ENCODE measurements at regions not wholly inside any gene's neighbourhood (a gene's known extent, or its start where the extent isn't known, plus 50 kb on each side); places are given as distances from the start of the nearest gene placed in this dataset.

GRCh38 chr20:48143435-48144081 is 358.3 kb upstream of the SULF2 start:
- TF ChIP-seq POLR2AphosphoS5 (IDR thresholded peaks at IDR 0.05; ENCODE audit: low read depth, low read length) (no peak), POLR2A (IDR thresholded peaks at IDR 0.05; ENCODE audit: low read depth, low read length) (no peak), PAX5 (IDR thresholded peaks at IDR 0.05; ENCODE audit: insufficient read depth, low read length, severe bottlenecking) (no peak)
